Pancreas (tissue), 10 donors: ENCODE measurements at regions not wholly inside any gene's neighbourhood (a gene's known extent, or its start where the extent isn't known, plus 50 kb on each side); places are given as distances from the start of the nearest gene placed in this dataset.

ENCODE experiments used
- ATAC-seq, 4 donors: fragments of 200-7000 bp; cut with Tn5 transposase; one replicate each; pipeline versions ENCODE4 v1.8.0 to v1.9.1; 2020; ENCODE audit warnings: mild to moderate bottlenecking in 4 of 4, moderate library complexity in 4 of 4
- DNase-seq, 6 donors: peaks; one replicate each; pipeline ENCODE4 v3.0.0-alpha.2; 2020
- FAIRE-seq: peaks from 2 replicates; lab custom pipeline; 2012; peaks lifted over from hg19 to GRCh38; lab: Jason Lieb, UNC
- H3K27ac ChIP-seq, 4 donors: fragments of 200-600 bp; sonication (generic); 1 replicate in 3 of 4; 2 replicates in 1 of 4; pipeline versions ENCODE4 v1.5.0 to v1.8.0; 2020
- H3K27me3 ChIP-seq, 4 donors: fragments of 200-600 bp; one replicate each; pipeline ENCODE4 v1.8.0; 2021
- H3K36me3 ChIP-seq, 3 donors: fragments of 200-600 bp; sonication (generic) in 1 of 3; one replicate each; pipeline versions ENCODE4 v1.5.0 to v1.8.0; 2020 to 2021
- H3K4me1 ChIP-seq, 3 donors: fragments of 200-600 bp; one replicate each; pipeline ENCODE4 v1.8.0; 2021
- H3K4me3 ChIP-seq, 4 donors: fragments of 200-600 bp; sonication (generic) in 2 of 4; one replicate each; pipeline versions ENCODE4 v1.5.0 to v1.8.0; 2020 to 2021
- H3K9me3 ChIP-seq, 4 donors: fragments of 200-600 bp; one replicate each; pipeline ENCODE4 v1.8.0; 2021
- CTCF ChIP-seq, 4 donors: fragments of 200-600 bp; sonication (generic) in 3 of 4; IDR thresholded peaks; one replicate each; pipeline versions ENCODE4 v1.5.0 to v1.8.0; 2021; ENCODE audit warnings: antibody characterized with exemption in 4 of 4
- WGBS, 2 donors: extraction: QIAGEN DNeasy Blood & Tissue Kit; methylation state at CpG; one replicate each; pipeline ENCODE4 v1.1.7; 2013; 5-methylcytosine and 5-hydroxymethylcytosine counted together
- intact Hi-C, 3 donors: fragments of 100-400 bp; cut with DNase I; formaldehyde crosslinking; loops; one replicate each; pipeline versions ENCODE4 v1.11.1 to v1.14.2; 2022
- donor health status: healthy with polysubstance abuse.
- donor health status: DM: no; HTN: no; CAD: no; lungs with moderate emphysema.
- donor health status: DM: no; HTN: no; CAD: no.
- donor health status: control.
- donor health status: control.
- donor health status: Bipolar disorder and iron deficiency.
- donor health status: DM: yes; HTN: yes; CAD: no.
- donor health status: DM: no; HTN: no; CAD: no.
- donor health status: DM: no; HTN: no; CAD: no.
- donor health status: DM: yes; HTN: yes; CAD: no.

GRCh38 chr16:86762095-86762494 is 183.7 kb downstream of the FOXL1 start:
- intact Hi-C loops, result no loop called here
- no peak for DNase-seq
- Histone ChIP-seq H3K36me3 (no peaks in the 10 kb centered on the region), H3K4me1 (no peaks in the 10 kb centered on the region), H3K27ac (no peak overlapping the region), H3K27me3 (peaks cover 0 to 21% (median 2%) of the 10 kb centered on the region in 4 donors), H3K4me3 (no peak overlapping the region), H3K9me3 (no peaks in the 10 kb centered on the region)
- TF ChIP-seq CTCF (IDR thresholded peaks at IDR 0.05), result no peak
- ATAC-seq, result no peak
- no peak for FAIRE-seq
- WGBS, 2 donors, result 8 to 13% methylated on average over 9 of the region's 9 CpGs

GRCh38 chr16:86763819-86764218 is 185.5 kb downstream of the FOXL1 start:
- H3K9me3 ChIP-seq, result no peaks in the 10 kb centered on the region
- no peak overlapping the region for H3K27ac ChIP-seq
- DNase-seq (no peak), ATAC-seq (no peak), FAIRE-seq (no peak)
- WGBS, 2 donors, result 58 to 63% methylated on average over 12 of the region's 12 CpGs
- H3K4me1 ChIP-seq, result no peaks in the 10 kb centered on the region
- TF ChIP-seq CTCF (IDR thresholded peaks at IDR 0.05), result no peak
- H3K4me3 ChIP-seq, result no peak overlapping the region
- peaks cover 0 to 21% (median 2%) of the 10 kb centered on the region in 4 donors for H3K27me3 ChIP-seq
- intact Hi-C loops, result no loop called here
- H3K36me3 ChIP-seq, result no peaks in the 10 kb centered on the region

GRCh38 chr16:86764551-86764950 is 186.2 kb downstream of the FOXL1 start:
- 63 to 68% methylated on average over 4 of the region's 4 CpGs for WGBS, 2 donors
- H3K9me3 ChIP-seq, result no peaks in the 10 kb centered on the region
- ATAC-seq, result no peak
- no peak for FAIRE-seq
- intact Hi-C loops, result no loop called here
- no peak overlapping the region for H3K27ac ChIP-seq
- H3K4me1 ChIP-seq, result no peaks in the 10 kb centered on the region
- peaks cover 0 to 21% (median 2%) of the 10 kb centered on the region in 4 donors for H3K27me3 ChIP-seq
- DNase-seq, result no peak
- H3K36me3 ChIP-seq, result no peaks in the 10 kb centered on the region
- no peak for TF ChIP-seq CTCF (IDR thresholded peaks at IDR 0.05)
- no peak overlapping the region for H3K4me3 ChIP-seq

- ATAC-seq, result no peak
- 68 to 69% methylated on average over 6 of the region's 6 CpGs for WGBS, 2 donors
- H3K27me3 ChIP-seq, result peaks cover 0 to 18% (median 2%) of the 10 kb centered on the region in 4 donors
- H3K27ac ChIP-seq, result no peak overlapping the region
- H3K9me3 ChIP-seq, result no peaks in the 10 kb centered on the region
- TF ChIP-seq CTCF (IDR thresholded peaks at IDR 0.05), result no peak
- H3K36me3 ChIP-seq, result no peaks in the 10 kb centered on the region
- no peaks in the 10 kb centered on the region for H3K4me1 ChIP-seq
- no peak for FAIRE-seq
- DNase-seq, result no peak
- intact Hi-C loops, result no loop called here
- H3K4me3 ChIP-seq, result no peak overlapping the region
Measured at GRCh38 chr16:86765389-86766026, 187.2 kb downstream of the FOXL1 start.

- no peak for DNase-seq
- intact Hi-C loops, result no loop called here
- WGBS, 2 donors, result 55 to 74% methylated on average over 2 of the region's 2 CpGs
- H3K4me1 ChIP-seq, result no peaks in the 10 kb centered on the region
- no peak overlapping the region for H3K4me3 ChIP-seq
- H3K36me3 ChIP-seq, result no peaks in the 10 kb centered on the region
- H3K27me3 ChIP-seq, result peaks cover 0 to 13% (median under 1%) of the 10 kb centered on the region in 4 donors
- ATAC-seq, result no peak
- TF ChIP-seq CTCF (IDR thresholded peaks at IDR 0.05), result no peak
- no peak overlapping the region for H3K27ac ChIP-seq
- no peak for FAIRE-seq
- no peaks in the 10 kb centered on the region for H3K9me3 ChIP-seq
Measured at GRCh38 chr16:86766700-86767099, 188.4 kb downstream of the FOXL1 start.
